ENCODE measurements at regions not wholly inside any gene's neighbourhood (a gene's known extent, or its start where the extent isn't known, plus 50 kb on each side); places are given as distances from the start of the nearest gene placed in this dataset.

- TF ChIP-seq CTCF (IDR thresholded peaks at IDR 0.05) (no peak), POLR2A (IDR thresholded peaks at IDR 0.05; ENCODE audit: low read depth) (no peak)
Observed at GRCh38 chr3:106920609-106921008, 456.6 kb upstream of the CCDC54 start.

Data from esophagus muscularis mucosa (tissue), 3 donors.